HG03521 (cell line): ENCODE measurements at regions not wholly inside any gene's neighbourhood (a gene's known extent, or its start where the extent isn't known, plus 50 kb on each side); places are given as distances from the start of the nearest gene placed in this dataset.
A peak's percentile ranks its signal among the peaks of the same experiment; 100 is the strongest.
"Not testable (repeated sequence)": the region's sequence is repeated elsewhere in the genome, so short reads cannot be mapped to it uniquely, and the experiment has no call there.

ENCODE experiments used
- ATAC-seq: cut with Tn5 transposase; IDR thresholded peaks from one replicate; pipeline ENCODE4 v1.9.1; 2021; ENCODE audit warnings: mild to moderate bottlenecking, moderate library complexity; ENCODE audit not compliant: unreplicated experiment

- ATAC-seq = peak; percentile 90
These were observed 132.3 kb upstream of the C11orf58 start for GRCh38 chr11:16605894-16606783.

DNA sequence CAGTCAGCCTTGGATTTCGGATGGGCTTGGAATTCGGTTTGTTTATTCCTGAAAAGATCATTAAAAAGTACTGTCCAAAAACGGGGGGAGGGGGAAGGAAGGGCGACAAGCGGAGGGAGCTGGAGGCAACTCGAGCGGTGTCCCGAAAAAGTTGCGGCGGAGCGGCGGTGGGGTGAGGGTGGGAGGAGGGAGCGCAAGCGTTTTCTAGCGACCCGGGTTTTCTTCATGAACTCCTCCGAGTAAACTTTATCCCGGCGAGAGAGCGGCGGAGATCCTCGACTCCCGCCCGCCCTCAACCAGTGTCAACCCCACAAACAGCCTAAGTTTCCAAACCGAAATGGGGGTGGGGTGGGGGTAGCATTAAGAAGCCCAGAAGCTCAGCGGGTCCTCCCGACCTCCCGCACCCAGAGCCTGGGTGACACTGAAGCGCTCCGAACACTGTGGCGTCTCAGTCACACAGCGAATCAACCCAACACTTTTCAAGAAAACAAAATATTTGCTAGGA, 133.0 kb upstream of the C11orf58 start:
- no peak for ATAC-seq

- no peak for ATAC-seq
These were observed 133.6 kb upstream of the C11orf58 start for GRCh38 chr11:16604794-16605388.

- ATAC-seq = no peak
These were observed 134.3 kb upstream of the C11orf58 start for GRCh38 chr11:16603890-16604793.

DNA sequence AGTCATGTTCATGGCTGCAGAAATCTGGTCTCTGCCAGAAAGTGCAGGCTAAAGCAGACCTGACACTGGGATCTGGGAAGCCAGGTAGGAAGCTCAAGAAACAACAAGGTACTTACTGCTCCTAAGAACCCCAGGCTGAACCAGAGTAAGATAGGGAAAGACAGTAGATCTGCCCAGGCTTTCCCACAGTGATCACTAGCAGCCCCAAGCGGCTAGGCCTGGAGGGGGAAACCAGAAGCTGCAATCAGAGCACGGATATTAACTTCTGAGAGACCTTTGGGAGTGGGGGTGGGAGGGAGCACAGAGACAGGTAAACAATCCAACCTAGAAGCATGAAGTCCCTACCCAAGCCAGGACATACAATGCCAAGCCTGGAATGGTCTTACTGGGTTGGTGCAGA, 135.2 kb upstream of the C11orf58 start:
- no peak for ATAC-seq

DNA sequence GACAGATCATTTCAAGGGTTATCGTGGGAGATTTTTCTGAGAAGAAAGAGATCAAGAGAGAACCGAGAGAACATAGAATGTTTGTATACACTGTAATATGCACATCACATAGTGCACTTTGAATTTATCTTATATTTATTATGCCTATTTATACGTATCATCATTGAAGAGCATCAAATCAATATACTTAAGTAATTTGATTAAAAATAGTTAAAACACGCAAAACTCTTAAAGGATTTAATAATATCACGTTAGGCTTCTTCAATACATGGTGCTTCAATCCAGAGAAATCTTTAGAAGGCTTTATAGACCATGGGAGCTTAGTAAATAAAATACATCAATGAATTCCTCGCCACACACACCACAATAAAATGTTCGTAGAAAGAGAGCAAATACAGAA, 139.5 kb upstream of the C11orf58 start:
- ATAC-seq = no peak

GRCh38 chr11:16598032-16598431, 140.4 kb upstream of the C11orf58 start:
- no peak for ATAC-seq

DNA sequence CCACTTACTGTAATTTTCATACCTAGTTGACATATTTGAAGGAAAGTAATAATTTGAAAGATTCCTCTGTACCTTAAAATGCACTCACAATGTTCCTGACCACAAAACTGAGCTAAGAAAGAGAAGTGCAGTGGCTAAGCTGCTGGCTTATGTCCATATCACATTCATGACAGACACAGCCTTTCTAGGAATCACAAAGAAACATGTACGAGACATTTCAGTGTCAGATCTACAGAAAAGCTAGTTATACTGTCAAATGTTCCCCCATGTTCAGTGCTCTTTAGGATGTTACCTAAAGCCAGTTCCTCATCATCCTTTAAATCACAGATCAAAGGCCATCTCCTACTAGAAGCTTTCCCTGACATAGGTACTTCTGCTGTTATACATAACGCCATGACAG, 142.2 kb upstream of the C11orf58 start:
- ATAC-seq = no peak

- ATAC-seq = no peak
These were observed 147.3 kb upstream of the C11orf58 start for GRCh38 chr11:16591157-16591556.

GRCh38 chr11:16587670-16588069, 150.8 kb upstream of the C11orf58 start:
- ATAC-seq = no peak

GRCh38 chr11:16584569-16584968, 153.9 kb upstream of the C11orf58 start:
- ATAC-seq = no peak

GRCh38 chr11:16581078-16581477, 157.4 kb upstream of the C11orf58 start:
- not testable (repeated sequence) for ATAC-seq

GRCh38 chr11:16577490-16577889, 161.0 kb upstream of the C11orf58 start:
- ATAC-seq = no peak

- ATAC-seq = not testable (repeated sequence)
These were observed 163.6 kb upstream of the C11orf58 start for GRCh38 chr11:16574889-16575288.

- ATAC-seq = no peak
These were observed 165.5 kb upstream of the C11orf58 start for GRCh38 chr11:16572945-16573344.

- ATAC-seq = no peak
These were observed 177.3 kb upstream of the C11orf58 start for GRCh38 chr11:16561150-16561549.

DNA sequence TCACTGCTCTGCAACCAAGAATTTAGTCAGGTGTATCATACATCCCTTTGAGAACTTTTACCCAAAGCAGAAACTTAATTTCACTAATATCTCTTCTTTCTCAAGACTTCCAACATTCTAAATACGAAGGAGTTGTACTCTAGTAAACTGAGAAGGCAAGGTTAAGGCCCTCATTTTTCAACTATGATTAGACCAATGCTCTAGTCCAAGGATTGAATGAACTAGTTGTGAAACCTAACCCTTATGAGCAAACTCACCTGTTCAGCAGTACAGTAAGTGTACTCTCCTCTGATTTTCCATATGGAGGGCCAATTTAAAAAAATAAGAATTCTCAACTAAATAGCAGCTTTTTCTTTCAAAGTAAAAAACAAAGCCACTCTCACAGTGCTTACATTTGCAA, 180.0 kb upstream of the C11orf58 start:
- ATAC-seq = no peak

DNA sequence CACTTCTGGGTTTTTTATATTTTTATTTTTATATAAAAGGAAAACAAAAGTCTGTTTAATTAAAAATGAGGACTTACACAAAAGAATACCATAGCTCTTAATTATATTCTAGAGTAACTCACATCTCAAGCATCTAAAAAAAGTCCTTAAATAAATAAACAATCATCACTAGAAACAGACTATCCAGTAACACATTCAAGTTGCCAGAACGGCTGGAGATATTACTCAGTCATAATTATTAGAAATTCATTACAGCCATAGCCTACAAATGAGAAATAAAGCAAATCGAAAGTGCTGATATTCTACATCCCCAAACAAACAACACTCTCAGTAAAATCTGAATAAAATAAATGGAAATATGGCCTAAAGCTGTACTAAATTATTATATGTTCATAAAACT, 182.5 kb upstream of the C11orf58 start:
- no peak for ATAC-seq

DNA sequence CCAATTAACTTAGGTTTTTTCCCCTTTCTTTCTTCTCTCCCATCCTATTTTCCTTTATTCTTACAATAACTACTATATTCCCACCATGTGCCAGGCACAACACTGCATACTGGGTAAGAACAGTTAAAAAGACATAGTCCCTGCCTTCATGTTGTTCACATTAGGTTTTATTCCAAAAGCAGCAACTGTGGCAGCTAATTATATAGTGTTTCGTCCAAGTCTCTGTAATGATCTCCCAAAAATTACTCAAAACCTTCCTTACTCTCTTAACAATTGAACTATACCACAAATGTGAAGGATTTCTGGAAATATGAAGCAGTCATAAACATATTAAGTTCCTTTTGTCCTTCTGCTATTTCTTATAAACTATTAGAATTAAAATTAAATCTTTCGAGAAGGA, 184.1 kb upstream of the C11orf58 start:
- no peak for ATAC-seq

- no peak for ATAC-seq
These were observed 190.6 kb upstream of the C11orf58 start for GRCh38 chr11:16547879-16548278.

DNA sequence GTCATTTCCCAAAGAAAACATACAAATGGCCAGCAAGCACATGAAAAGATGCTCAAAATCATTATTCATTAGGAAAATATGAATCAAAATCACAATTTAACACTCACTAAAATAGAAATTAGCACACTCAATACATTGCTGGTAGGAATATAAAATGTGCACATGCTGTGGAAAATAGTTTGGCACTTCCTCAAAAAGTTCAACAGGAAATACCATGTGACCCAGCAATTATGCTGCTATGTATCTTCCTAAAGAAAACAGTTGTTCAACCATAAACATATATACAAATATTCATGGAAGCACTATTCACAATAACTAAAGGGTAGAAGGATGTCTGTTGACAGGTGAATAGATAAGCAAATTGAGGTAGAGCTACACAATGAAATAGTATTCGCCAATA, 187.3 kb upstream of the SOX6 start:
- ATAC-seq = no peak
